Stimulated activated CD8-positive, alpha-beta memory T cell treated with anti-CD3 and anti-CD28 coated beads, Interleukin-7, amount 100 ng/mL, for 1 hour (primary cell): ENCODE measurements at regions not wholly inside any gene's neighbourhood (a gene's known extent, or its start where the extent isn't known, plus 50 kb on each side); places are given as distances from the start of the nearest gene placed in this dataset.
"Not testable (repeated sequence)": the region's sequence is repeated elsewhere in the genome, so short reads cannot be mapped to it uniquely, and the experiment has no call there.

Experiments
- DNase-seq, 2 donors: peaks; one replicate each; pipeline ENCODE4 v3.0.0-alpha.2; 2020; ENCODE audit warnings: low read depth in 2 of 2

DNA sequence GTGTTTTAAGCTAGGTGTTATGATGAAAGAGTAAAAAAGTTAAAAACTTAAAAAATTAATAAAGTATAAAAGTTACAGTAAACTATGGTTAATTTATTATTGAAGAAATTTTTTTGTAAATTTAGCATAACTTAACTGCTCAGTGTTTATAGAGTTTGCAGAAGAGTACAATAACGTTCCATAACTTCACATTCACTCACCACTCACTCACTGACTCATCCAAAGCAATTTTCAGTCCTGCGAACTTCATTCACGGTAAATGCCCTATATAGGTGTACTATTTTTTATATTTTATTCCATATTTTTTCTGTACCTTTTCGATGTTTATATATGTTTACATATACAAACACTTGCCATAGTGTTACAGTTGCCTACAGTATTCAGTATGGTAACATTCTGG, 694.8 kb upstream of the SLC39A10 start:
- DNase-seq, result no peak

DNA sequence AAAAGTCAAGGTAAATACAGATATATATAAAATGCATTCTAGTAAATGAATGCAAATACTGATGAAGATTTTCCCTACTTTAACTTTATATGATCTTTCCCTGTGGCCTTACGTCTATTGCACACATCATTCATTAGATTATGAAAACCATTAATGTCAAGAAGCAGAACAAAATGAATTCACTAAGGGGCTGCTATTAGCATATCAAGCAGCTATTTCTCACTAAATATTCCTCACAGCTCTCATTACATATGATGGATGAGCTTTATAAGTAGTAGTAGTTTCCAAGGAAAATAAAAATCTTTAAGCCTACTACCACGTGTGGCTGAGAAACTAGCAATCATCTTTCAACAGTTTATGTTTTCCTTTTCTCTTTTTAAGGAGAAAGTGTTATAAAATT, 702.8 kb upstream of the SLC39A10 start:
- DNase-seq, result no peak

GRCh38 chr2:194946826-194947225, 710.2 kb upstream of the SLC39A10 start:
- DNase-seq, result no peak

DNA sequence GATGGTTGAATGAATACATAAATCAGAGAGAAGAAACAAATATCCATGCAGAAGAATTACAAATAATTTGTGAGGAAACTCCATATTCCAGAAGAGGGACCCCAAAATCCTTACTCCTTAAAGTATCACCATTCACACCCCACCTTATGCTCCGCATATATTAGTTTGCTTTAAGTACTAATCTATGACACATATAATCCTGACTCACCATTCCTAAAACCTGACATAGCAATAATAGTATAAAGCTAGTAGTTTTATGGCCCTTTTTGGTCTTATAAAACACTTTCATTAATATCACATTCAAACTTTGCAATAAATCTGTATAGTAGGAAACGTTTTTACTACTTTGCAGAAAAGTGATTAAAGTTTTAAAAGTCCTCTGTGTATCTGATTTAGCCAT, 719.0 kb upstream of the SLC39A10 start:
- DNase-seq, result no peak

DNA sequence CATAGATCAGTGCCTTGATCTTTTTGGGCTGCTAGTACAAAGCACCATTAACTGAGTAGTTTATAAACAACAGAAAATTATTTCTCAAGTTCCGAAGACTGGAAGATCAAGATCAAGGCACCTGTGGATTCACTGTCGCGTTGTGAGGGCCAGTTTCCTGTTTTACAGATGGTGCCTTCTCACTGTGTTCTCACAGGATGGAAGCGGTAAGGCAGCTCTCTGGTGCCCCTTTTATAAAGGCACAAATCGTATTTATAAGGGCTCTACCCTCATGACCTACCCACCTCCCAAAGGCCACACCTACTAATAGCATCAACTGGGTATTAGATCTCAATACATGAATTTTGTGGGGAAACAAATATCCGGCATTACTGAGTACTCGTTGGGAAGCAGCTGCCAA, 729.5 kb upstream of the SLC39A10 start:
- no peak for DNase-seq

- DNase-seq, result no peak
These were observed 730.2 kb upstream of the SLC39A10 start for GRCh38 chr2:194926873-194927272.

GRCh38 chr2:194925742-194926141, 731.3 kb upstream of the SLC39A10 start:
- no peak for DNase-seq

DNA sequence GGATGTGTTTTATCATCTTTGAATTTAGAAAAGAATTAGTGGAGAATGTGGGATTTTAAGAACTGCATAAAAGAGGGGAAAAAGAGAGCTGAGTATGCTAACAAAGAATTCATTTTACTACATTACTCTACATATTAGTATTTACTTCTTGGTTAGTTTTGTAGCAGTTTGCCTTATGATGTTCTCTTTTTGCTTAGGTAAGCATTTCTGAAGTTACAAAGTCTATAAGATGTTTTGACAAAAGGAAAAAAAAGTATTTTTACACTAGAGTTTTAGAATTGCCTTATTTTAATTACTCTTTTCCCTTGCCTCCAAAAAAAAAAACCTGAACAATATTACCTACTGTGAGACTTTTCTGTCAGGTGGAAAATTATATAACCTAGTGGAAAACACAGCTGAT, 739.5 kb upstream of the SLC39A10 start:
- no peak for DNase-seq

DNA sequence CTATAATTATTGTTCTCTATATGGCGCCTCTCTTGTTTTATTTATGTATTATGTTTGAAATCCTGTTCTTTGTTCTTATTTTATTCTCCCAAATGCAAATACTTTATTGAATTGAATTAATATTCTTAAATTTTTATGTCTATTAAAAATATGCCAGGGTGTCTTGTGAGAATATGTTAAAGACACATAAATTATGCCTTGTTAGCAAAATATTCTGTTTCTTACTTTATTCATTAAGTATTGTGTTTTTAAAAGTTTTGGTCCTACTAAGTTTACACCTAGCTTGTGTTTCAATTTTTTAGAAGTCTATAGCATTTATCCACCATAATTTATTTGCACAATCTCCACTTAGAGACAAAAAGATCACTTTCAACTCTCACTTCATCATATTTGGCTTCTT, 741.5 kb upstream of the SLC39A10 start:
- no peak for DNase-seq

GRCh38 chr2:194907569-194907968, 749.5 kb upstream of the SLC39A10 start:
- no peak for DNase-seq

GRCh38 chr2:194896871-194897270, 760.2 kb upstream of the SLC39A10 start:
- no peak for DNase-seq

DNA sequence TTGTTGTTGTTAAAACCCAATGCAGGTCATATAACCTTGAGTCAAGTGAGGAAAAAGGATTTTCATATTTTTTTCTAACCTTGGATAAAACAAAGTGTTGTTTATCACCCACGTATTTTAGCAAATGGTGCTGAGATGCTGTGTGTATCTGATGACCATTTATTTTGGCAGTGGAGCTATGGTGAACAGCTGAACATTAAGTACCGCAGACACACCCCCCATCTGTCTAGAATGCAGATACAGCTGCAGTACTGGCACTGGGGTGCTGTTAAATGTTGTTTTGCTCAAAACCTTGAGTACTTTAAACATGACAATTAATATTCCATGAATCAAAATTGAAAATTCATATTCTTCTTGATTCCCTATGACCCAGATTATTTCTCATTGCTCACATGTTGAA, 773.3 kb upstream of the SLC39A10 start:
- DNase-seq, result no peak

- no peak for DNase-seq
These were observed 786.0 kb upstream of the SLC39A10 start for GRCh38 chr2:194870974-194871535.

DNA sequence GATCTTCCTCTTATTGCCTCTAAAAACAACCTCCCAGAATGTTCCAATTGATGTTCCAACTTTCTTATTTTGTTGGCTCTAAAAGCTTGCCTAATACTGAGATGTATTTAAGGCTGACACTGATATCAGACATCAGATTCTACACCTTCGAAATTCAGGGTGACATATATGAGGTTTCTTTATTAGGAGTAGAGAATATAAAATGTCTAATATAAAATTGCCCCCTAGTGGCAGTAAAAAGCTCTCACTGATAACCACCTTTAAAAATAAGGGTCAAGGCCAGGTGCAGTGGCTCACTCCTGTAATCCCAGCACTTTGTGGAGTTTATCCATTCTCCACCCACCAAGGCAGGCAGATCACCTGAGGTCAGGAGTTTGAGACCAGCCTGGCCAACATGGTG, 789.7 kb upstream of the SLC39A10 start:
- DNase-seq, result no peak

- DNase-seq, result no peak
These were observed 802.1 kb upstream of the SLC39A10 start for GRCh38 chr2:194854941-194855340.

DNA sequence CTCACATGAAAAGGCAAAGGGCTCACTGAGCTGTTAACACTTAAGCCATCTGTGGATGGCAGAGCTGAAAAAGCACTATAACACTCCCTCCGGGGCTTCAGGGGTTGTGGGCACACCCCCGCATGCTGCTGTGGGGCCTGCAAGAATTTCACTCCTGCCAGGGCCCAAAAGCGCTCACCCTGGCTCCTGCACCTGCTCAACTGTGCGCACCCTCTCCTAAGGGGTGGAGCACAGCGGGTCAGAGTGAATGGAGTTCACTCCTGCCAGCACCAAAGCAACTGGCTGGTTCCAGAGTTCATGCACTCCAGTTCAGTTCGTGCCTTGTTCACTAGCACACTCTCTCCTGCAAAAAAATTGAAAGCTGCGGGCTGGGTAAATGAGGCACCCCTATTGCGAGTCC, 814.2 kb upstream of the SLC39A10 start:
- no peak for DNase-seq

- not testable (repeated sequence) for DNase-seq
These were observed 822.7 kb upstream of the SLC39A10 start for GRCh38 chr2:194834371-194834770.

DNA sequence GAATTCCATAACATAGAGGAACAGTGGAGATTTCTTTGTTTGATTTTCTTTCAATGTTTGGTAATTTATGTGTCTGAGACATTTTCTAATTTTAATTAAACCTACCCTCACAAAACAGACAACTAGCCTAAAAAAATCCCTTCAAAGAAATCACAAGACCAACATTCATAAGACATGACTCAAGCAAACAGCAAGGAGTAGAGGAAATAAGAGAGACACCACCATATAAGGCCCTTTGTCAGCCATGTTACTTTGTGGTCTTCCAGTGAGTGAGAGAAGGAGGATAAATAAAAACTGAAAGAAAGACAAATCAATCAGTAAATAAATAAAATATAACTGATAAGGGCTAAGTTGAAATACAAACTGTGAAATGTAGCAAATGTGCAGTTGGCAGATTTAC, 830.8 kb upstream of the SLC39A10 start:
- no peak for DNase-seq

DNA sequence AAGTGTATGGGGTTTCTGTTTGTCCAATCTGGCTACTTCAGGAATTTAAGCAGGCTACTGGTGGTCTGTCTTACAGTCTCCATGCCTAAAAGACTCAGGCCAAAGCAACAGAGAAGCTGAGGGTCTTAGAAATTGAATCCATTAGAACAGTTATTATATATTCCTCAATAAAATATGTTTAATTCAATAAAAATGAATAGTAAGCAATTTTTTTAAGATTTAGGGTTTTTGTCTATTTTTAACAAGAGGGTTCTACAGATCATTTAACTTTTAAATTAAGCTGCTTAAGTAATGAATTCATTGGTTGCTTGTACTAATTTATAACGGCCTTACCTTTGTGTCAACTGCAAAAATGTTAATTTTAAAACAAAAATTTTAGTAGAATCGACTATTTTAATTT, 832.6 kb upstream of the SLC39A10 start:
- DNase-seq, result no peak

DNA sequence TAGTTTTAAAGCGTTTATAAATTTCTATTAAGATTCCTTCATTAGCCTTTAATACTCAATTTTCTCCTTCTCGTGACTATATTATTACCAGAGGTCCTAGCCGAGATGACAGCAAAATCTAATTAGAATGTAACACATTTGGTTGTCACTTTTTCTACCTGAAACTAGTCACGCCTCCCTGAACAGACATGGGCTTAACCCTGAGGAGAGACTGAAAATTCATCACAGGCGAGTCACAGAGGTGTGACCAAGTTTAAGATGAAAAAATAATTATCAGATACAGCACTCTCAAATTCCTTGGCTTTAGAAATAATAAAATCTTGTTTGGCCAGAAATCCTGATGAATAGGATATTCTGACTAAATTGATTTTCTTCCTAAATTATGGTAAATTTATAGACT, 834.4 kb upstream of the SLC39A10 start:
- no peak for DNase-seq

GRCh38 chr2:194822097-194822496, 834.9 kb upstream of the SLC39A10 start:
- no peak for DNase-seq

DNA sequence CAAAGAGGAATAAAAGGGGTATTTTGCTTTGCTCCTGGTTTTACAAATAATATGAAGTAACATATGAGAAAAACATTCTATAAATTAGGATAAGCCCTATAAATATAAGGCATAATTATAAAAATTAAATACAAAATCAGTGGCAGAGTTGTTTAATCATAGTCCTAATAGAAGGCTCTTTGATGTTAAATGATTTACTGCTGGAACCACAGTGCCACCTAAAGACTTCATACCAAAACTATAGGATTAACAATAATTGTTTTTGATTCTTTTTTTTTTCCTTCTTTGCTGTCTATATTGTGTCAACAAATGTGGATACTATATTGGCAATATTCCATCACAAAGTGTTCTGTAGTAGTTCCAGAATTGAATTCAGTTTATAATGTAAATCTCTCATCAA, 837.7 kb upstream of the SLC39A10 start:
- no peak for DNase-seq

GRCh38 chr2:194815475-194815874, 841.6 kb upstream of the SLC39A10 start:
- DNase-seq, result no peak

DNA sequence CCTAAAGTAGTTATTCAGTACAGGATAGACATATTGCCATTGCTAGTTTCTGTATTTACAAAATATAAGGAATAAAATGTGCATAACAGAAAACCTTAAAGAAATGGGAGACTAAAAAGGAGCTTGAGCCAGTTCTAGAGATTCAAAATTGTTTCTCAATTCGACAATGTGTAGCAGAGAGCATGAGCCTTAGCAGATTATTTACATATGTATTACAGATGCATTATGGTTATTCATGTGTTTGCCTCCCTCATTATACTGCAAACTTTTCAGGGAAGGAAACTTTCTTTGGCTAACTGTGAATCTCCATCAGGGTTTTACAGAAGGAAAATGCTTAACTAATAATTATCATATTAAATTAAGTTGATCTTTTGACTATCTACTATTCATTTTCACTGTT, 854.4 kb upstream of the SLC39A10 start:
- no peak for DNase-seq

GRCh38 chr2:194787071-194787470, 870.0 kb upstream of the SLC39A10 start:
- DNase-seq, result not testable (repeated sequence)
